NT2/D1 (cell line): ENCODE measurements at regions not wholly inside any gene's neighbourhood (a gene's known extent, or its start where the extent isn't known, plus 50 kb on each side); places are given as distances from the start of the nearest gene placed in this dataset.

Experiments
- SUZ12 ChIP-seq: IDR thresholded peaks from 2 replicates; pipeline ENCODE4 v1.6.1; 2011; ENCODE audit not compliant: insufficient read length, insufficient read depth; ENCODE audit errors: extremely low read depth
- YY1 ChIP-seq: IDR thresholded peaks from 2 replicates; pipeline ENCODE4 v1.6.1; 2011; ENCODE audit not compliant: insufficient read length, insufficient read depth

DNA sequence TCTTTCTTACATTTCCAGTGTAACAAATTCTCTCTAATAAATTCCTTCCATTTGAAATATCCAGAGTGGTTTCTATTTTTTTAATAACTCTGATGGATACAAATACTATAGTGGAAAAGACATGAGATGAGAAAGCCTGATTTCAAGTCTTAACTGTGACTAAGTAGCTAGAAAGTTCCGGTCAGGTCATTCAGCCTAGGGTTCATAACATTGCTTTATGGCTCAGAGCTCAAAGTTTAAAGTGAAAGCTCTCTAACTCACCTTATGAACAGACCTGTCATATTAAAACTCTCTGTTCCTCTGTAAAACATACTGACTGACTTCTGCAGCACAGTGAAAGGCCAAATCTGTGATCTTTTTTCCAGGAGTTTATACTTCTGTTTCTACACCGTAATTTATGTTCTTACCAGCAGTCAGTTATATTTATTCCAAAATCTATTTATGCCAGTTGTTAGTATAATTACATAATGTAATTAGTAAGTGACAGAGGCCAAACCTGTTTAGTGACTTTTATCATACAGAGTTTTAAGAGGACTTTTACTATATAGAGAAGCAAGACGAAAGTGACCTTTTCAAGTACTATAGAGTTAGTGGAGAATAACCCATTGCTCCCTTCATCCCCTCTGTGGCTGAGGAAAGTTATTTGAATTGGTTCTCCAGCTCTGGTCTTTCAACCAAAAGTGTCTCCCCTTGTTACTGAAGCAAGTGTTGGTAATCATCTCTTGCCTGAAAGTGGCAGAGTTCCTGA is 118.8 kb upstream of the PDE1A start:
- no peak for TF ChIP-seq SUZ12
- no peak for TF ChIP-seq YY1
